H9 (cell line): ENCODE measurements at regions not wholly inside any gene's neighbourhood (a gene's known extent, or its start where the extent isn't known, plus 50 kb on each side); places are given as distances from the start of the nearest gene placed in this dataset.

ENCODE experiments used
- DNase-seq: peaks from one replicate; pipeline ENCODE4 v3.0.0-alpha.2; 2017
- H2AFZ ChIP-seq: one replicate; pipeline ENCODE4 v1.6.1; 2013; ENCODE audit warnings: mild to moderate bottlenecking, low read length, control low read depth, moderate library complexity
- H2AK5ac ChIP-seq: 2 replicates; pipeline ENCODE4 v1.6.1; 2013; ENCODE audit warnings: low read length, control low read depth, mixed read lengths; ENCODE audit not compliant: insufficient read length
- H2BK120ac ChIP-seq: one replicate; pipeline ENCODE4 v1.6.1; 2013; ENCODE audit warnings: low read depth, mild to moderate bottlenecking, low read length, control low read depth, inconsistent platforms; ENCODE audit not compliant: poor library complexity, severe bottlenecking
- H2BK12ac ChIP-seq: 2 replicates; pipeline ENCODE4 v1.6.1; 2013; ENCODE audit warnings: low read length, control low read depth, mixed read lengths, low read depth; ENCODE audit not compliant: insufficient read length
- H2BK15ac ChIP-seq: 2 replicates; pipeline ENCODE4 v1.6.1; 2013; ENCODE audit warnings: low read depth, low read length, control low read depth
- H2BK20ac ChIP-seq: one replicate; pipeline ENCODE4 v1.6.1; 2013; ENCODE audit warnings: low read depth, mild to moderate bottlenecking, low read length, control low read depth, inconsistent platforms; ENCODE audit not compliant: poor library complexity, severe bottlenecking
- H2BK5ac ChIP-seq: 2 replicates; pipeline ENCODE4 v1.6.1; 2013; ENCODE audit warnings: low read length, control low read depth, mixed read lengths; ENCODE audit not compliant: insufficient read length
- H3K14ac ChIP-seq: 2 replicates; pipeline ENCODE4 v1.6.1; 2013; ENCODE audit warnings: low read length, control low read depth; ENCODE audit not compliant: insufficient read depth
- H3K18ac ChIP-seq: 2 replicates; pipeline ENCODE4 v1.6.1; 2013; ENCODE audit warnings: low read depth, mild to moderate bottlenecking, mixed read lengths, low read length, control low read depth; ENCODE audit not compliant: insufficient read length
- H3K23ac ChIP-seq: 2 replicates; pipeline ENCODE4 v1.6.1; 2013; ENCODE audit warnings: low read length, control low read depth, mixed read lengths, low read depth; ENCODE audit not compliant: insufficient read length
- H3K23me2 ChIP-seq: 2 replicates; pipeline ENCODE4 v1.6.1; 2013; ENCODE audit warnings: low read depth, mild to moderate bottlenecking, mixed read lengths, low read length, control low read depth; ENCODE audit not compliant: insufficient read length, poor library complexity, severe bottlenecking
- H3K27ac ChIP-seq: 2 replicates; pipeline ENCODE4 v1.5.1; 2013; ENCODE audit warnings: low read length, control low read depth, mixed read lengths, low read depth; ENCODE audit not compliant: insufficient read length
- H3K27me3 ChIP-seq: 2 replicates; pipeline ENCODE4 v1.6.1; 2013; ENCODE audit warnings: low read length, control low read depth, inconsistent platforms; ENCODE audit not compliant: insufficient read depth
- H3K4ac ChIP-seq: 2 replicates; pipeline ENCODE4 v1.6.1; 2013; ENCODE audit warnings: low read depth, mild to moderate bottlenecking, control low read depth, inconsistent platforms, low read length, moderate library complexity
- H3K4me1 ChIP-seq: 2 replicates; pipeline ENCODE4 v1.6.1; 2013; ENCODE audit warnings: low read length, control low read depth, inconsistent platforms; ENCODE audit not compliant: insufficient read depth
- H3K4me2 ChIP-seq: 2 replicates; pipeline ENCODE4 v1.6.1; 2013; ENCODE audit warnings: low read length, control low read depth, mixed read lengths; ENCODE audit not compliant: insufficient read length, insufficient read depth
- H3K56ac ChIP-seq: 2 replicates; pipeline ENCODE4 v1.6.1; 2013; ENCODE audit warnings: low read depth, mild to moderate bottlenecking, mixed read lengths, low read length, control low read depth; ENCODE audit not compliant: insufficient read length
- H3K79me1 ChIP-seq: 2 replicates; pipeline ENCODE4 v1.6.1; 2013; ENCODE audit warnings: low read depth, mild to moderate bottlenecking, moderate library complexity, low read length, control low read depth, inconsistent platforms; ENCODE audit not compliant: insufficient read depth, poor library complexity, severe bottlenecking
- H3K79me2 ChIP-seq: 2 replicates; pipeline ENCODE4 v1.6.1; 2013; ENCODE audit warnings: low read length, control low read depth, inconsistent platforms; ENCODE audit not compliant: insufficient read depth
- H3K9ac ChIP-seq: 2 replicates; pipeline ENCODE4 v1.6.1; 2013; ENCODE audit warnings: low read length, control low read depth, mixed read lengths; ENCODE audit not compliant: insufficient read length; ENCODE audit errors: extremely low read depth
- H3K9me3 ChIP-seq: one replicate; pipeline ENCODE4 v1.6.1; 2013; ENCODE audit warnings: low read depth, low read length, inconsistent platforms; ENCODE audit not compliant: control insufficient read depth
- H3T11ph ChIP-seq: one replicate; pipeline ENCODE4 v1.6.1; 2013; ENCODE audit warnings: mild to moderate bottlenecking, low read length, control low read depth, inconsistent platforms
- H4K20me1 ChIP-seq: one replicate; pipeline ENCODE4 v1.6.1; 2013; ENCODE audit not compliant: control insufficient read depth, insufficient read length, insufficient read depth
- H4K5ac ChIP-seq: 2 replicates; pipeline ENCODE4 v1.6.1; 2013; ENCODE audit warnings: low read depth, mild to moderate bottlenecking, mixed read lengths, low read length, control low read depth; ENCODE audit not compliant: insufficient read length
- H4K8ac ChIP-seq: replicated peaks from 2 replicates; pipeline ENCODE4 v1.6.1; 2013; ENCODE audit warnings: low read length, control low read depth, mixed read lengths, low read depth; ENCODE audit not compliant: insufficient read length
- H4K91ac ChIP-seq: 2 replicates; pipeline ENCODE4 v1.6.1; 2013; ENCODE audit warnings: low read depth, mild to moderate bottlenecking, moderate library complexity, mixed read lengths, low read length, control low read depth; ENCODE audit not compliant: insufficient read length
- H3K27ac Mint-ChIP-seq, 3 experiments: 2 replicates in 2 of 3; 3 replicates in 1 of 3; pipeline ENCODE4 v1.8.0; 2020 to 2021; ENCODE audit warnings: mixed read lengths in 3 of 3, mild to moderate bottlenecking in 1 of 3, moderate library complexity in 1 of 3
- H3K27me3 Mint-ChIP-seq: 2 replicates; pipeline ENCODE4 v1.8.0; 2021; ENCODE audit warnings: low read depth, mild to moderate bottlenecking, moderate library complexity, mixed read lengths
- H3K36me3 Mint-ChIP-seq, 3 experiments: 2 replicates in 2 of 3; 3 replicates in 1 of 3; pipeline ENCODE4 v1.8.0; 2020 to 2021; ENCODE audit warnings: low read depth in 3 of 3, mixed read lengths in 3 of 3; ENCODE audit not compliant: insufficient read depth in 1 of 3
- H3K4me1 Mint-ChIP-seq, 2 experiments: 2 replicates each; pipeline ENCODE4 v1.8.0; 2020; ENCODE audit warnings: mixed read lengths in 2 of 2
- H3K4me3 Mint-ChIP-seq, 2 experiments: 2 replicates in 1 of 2; 3 replicates in 1 of 2; pipeline ENCODE4 v1.8.0; 2020 to 2021; ENCODE audit warnings: mild to moderate bottlenecking in 2 of 2, mixed read lengths in 2 of 2, moderate library complexity in 1 of 2
- H3K9me3 Mint-ChIP-seq, 2 experiments: 2 replicates in 1 of 2; 3 replicates in 1 of 2; pipeline ENCODE4 v1.8.0; 2020; ENCODE audit warnings: mild to moderate bottlenecking in 2 of 2, mixed read lengths in 2 of 2, moderate library complexity in 1 of 2
- CTCF ChIP-seq: fragments of 200-600 bp; sonication (generic); conservative IDR thresholded peaks from 3 replicates; pipeline ENCODE4 v1.8.0; 2021; ENCODE audit warnings: antibody characterized with exemption, mild to moderate bottlenecking
- WGBS: extraction: QIAGEN DNeasy Blood & Tissue Kit; methylation state at CpG from one replicate; pipeline ENCODE4 v1.1.7; 2013; ENCODE audit warnings: missing lambda C conversion rate, low lambda C conversion rate, mixed read lengths; ENCODE audit not compliant: insufficient read length; ENCODE audit errors: extremely low coverage; 5-methylcytosine and 5-hydroxymethylcytosine counted together

GRCh38 chr6:113340371-113340770 lies 516.8 kb upstream of the MARCKS start:
- Mint-ChIP-seq H3K27me3 (no peaks in the 10 kb centered on the region), H3K27ac (no peak overlapping the region), H3K4me3 (no peak overlapping the region), H3K9me3 (no peaks in the 10 kb centered on the region), H3K36me3 (no peaks in the 10 kb centered on the region), H3K4me1 (peaks cover 13 to 15% of the 10 kb centered on the region in 2 experiments)
- Histone ChIP-seq H2AK5ac (no peak overlapping the region), H3K23ac (no peak overlapping the region), H3K79me1 (no peaks in the 10 kb centered on the region), H4K5ac (no peak overlapping the region), H2BK5ac (no peak overlapping the region), H3K56ac (no peak overlapping the region), H2BK20ac (peak overlapping the region; percentile 26), H4K91ac (no peak overlapping the region), H2BK120ac (no peak overlapping the region), H2BK12ac (no peak overlapping the region), H3K4me1 (peaks cover 2% of the 10 kb centered on the region; the same call in 1 of the 2 replicates), H2AFZ (no peak overlapping the region), H3K9me3 (no peaks in the 10 kb centered on the region), H3K4me2 (no peak overlapping the region), H3K27me3 (no peaks in the 10 kb centered on the region), H3K14ac (no peak overlapping the region), H3K9ac (no peak overlapping the region), H3K4ac (no peak overlapping the region), H4K20me1 (no peaks in the 10 kb centered on the region), H3K27ac (no peak overlapping the region), H3K18ac (no peak overlapping the region), H3K79me2 (no peaks in the 10 kb centered on the region), H3T11ph (no peak overlapping the region), H2BK15ac (no peak overlapping the region), H4K8ac (no peak overlapping the region), H3K23me2 (no peaks in the 10 kb centered on the region)
- no peak for TF ChIP-seq CTCF
- DNase-seq: no peak
- no CpG with 5 or more reads among the region's 4 CpGs for WGBS
